HEK293T (cell line): ENCODE measurements at regions not wholly inside any gene's neighbourhood (a gene's known extent, or its start where the extent isn't known, plus 50 kb on each side); places are given as distances from the start of the nearest gene placed in this dataset.

Experiments
- BHLHE40 ChIP-seq: fragments of 450-650 bp; IDR thresholded peaks from 2 replicates; pipeline ENCODE4 v1.6.1; 2016; ENCODE audit warnings: mild to moderate bottlenecking, moderate library complexity, borderline replicate concordance
- CTBP1 ChIP-seq: fragments of 450-650 bp; IDR thresholded peaks from 2 replicates; pipeline ENCODE4 v1.6.1; 2016; ENCODE audit warnings: borderline replicate concordance
- ELF4 ChIP-seq: fragments of 450-650 bp; IDR thresholded peaks from 2 replicates; pipeline ENCODE4 v1.6.1; 2017; ENCODE audit warnings: antibody characterized with exemption
- FOXA1 ChIP-seq: fragments of 450-650 bp; IDR thresholded peaks from 2 replicates; pipeline ENCODE4 v1.6.1; 2016; ENCODE audit warnings: mild to moderate bottlenecking
- FOXK2 ChIP-seq: fragments of 450-650 bp; IDR thresholded peaks from 2 replicates; pipeline ENCODE4 v1.6.1; 2016; ENCODE audit warnings: mild to moderate bottlenecking
- FOXM1 ChIP-seq: fragments of 450-650 bp; IDR thresholded peaks from 2 replicates; pipeline ENCODE4 v1.6.1; 2017; ENCODE audit warnings: mild to moderate bottlenecking, borderline replicate concordance
- HDGF ChIP-seq: fragments of 450-650 bp; IDR thresholded peaks from 2 replicates; pipeline ENCODE4 v1.6.1; 2017; ENCODE audit warnings: antibody characterized with exemption, borderline replicate concordance
- L3MBTL2 ChIP-seq: fragments of 450-650 bp; conservative IDR thresholded peaks from 2 replicates; pipeline ENCODE4 v1.6.1; 2016; ENCODE audit warnings: mild to moderate bottlenecking
- NFRKB ChIP-seq: fragments of 450-650 bp; IDR thresholded peaks from 2 replicates; pipeline ENCODE4 v1.6.1; 2016; ENCODE audit warnings: mild to moderate bottlenecking, moderate library complexity
- SP1 ChIP-seq: fragments of 450-650 bp; IDR thresholded peaks from 2 replicates; pipeline ENCODE4 v1.6.1; 2017
- SUZ12 ChIP-seq: fragments of 450-650 bp; IDR thresholded peaks from 2 replicates; pipeline ENCODE4 v1.6.1; 2016; ENCODE audit warnings: mild to moderate bottlenecking
- TARDBP ChIP-seq: fragments of 450-650 bp; IDR thresholded peaks from 2 replicates; pipeline ENCODE4 v1.6.1; 2016
- ZNF384 ChIP-seq: fragments of 450-650 bp; IDR thresholded peaks from 2 replicates; pipeline ENCODE4 v1.6.1; 2016
- TF ChIP-seq, protein P1 (sequence below): fragments of 450-650 bp; IDR thresholded peaks from 2 replicates; pipeline ENCODE4 v1.6.1; 2016

DNA sequence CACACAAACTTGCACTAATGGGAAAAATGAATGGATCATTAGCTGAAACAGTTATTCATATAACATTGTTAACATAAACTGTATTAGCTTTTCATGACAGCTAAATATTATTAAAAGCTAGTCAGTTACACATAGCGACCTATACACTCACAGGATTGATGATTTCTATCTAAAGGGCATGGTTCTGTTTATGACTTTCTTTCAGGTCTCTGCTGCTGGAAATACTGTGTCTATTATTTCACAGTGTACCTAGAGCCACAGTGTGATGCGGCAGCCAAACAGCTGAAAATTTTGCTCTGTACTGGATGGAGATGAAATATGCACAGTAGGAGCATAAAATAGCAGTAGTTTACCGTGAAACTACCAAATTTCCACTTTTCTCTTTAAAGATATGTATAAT is 341.1 kb downstream of the FSCB start:
- TF ChIP-seq FOXM1 (no peak), CTBP1 (no peak), ZNF384 (no peak), SP1 (no peak), ELF4 (no peak), FOXK2 (no peak), HDGF (no peak), NFRKB (no peak), L3MBTL2 (no peak), BHLHE40 (no peak), SUZ12 (no peak), TARDBP (no peak), FOXA1 (no peak)
- TF ChIP-seq, protein P1, sequence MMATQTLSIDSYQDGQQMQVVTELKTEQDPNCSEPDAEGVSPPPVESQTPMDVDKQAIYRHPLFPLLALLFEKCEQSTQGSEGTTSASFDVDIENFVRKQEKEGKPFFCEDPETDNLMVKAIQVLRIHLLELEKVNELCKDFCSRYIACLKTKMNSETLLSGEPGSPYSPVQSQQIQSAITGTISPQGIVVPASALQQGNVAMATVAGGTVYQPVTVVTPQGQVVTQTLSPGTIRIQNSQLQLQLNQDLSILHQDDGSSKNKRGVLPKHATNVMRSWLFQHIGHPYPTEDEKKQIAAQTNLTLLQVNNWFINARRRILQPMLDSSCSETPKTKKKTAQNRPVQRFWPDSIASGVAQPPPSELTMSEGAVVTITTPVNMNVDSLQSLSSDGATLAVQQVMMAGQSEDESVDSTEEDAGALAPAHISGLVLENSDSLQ: no peak
